Hematopoietic multipotent progenitor cell (in vitro differentiated cells): ENCODE measurements at regions not wholly inside any gene's neighbourhood (a gene's known extent, or its start where the extent isn't known, plus 50 kb on each side); places are given as distances from the start of the nearest gene placed in this dataset.
A peak's percentile ranks its signal among the peaks of the same experiment; 100 is the strongest.
"Not testable (repeated sequence)": the region's sequence is repeated elsewhere in the genome, so short reads cannot be mapped to it uniquely, and the experiment has no call there.

Source experiments
- DNase-seq, 3 donors: peaks; one replicate each; pipeline ENCODE4 v3.0.0-alpha.2; 2011 to 2015; ENCODE audit warnings: low read depth in 2 of 3, low spot score in 2 of 3

GRCh38 chr14:25444381-25444780, 394.4 kb upstream of the STXBP6 start:
- no peak for DNase-seq

- not testable (repeated sequence) for DNase-seq
Measured at GRCh38 chr14:25440382-25440781, 390.4 kb upstream of the STXBP6 start.

DNA sequence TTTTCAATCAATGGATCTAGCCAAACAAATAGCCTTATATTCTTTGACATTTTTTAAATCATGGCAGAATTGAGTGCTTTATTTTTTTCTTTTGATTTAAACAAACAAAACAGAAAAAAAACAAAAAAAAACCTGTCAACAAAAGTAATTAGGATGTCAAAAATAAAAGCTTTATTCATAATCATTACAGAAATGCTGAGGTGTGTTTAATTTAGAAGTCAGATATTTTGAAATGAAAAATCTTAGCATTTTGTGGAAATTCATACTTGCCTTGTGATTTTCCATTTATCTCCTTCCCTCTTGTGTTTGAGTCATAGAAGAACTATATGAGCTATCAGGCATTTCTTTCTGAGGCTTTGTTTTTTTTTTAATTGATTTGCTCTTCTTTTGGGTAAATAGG, 387.0 kb upstream of the STXBP6 start:
- no peak for DNase-seq

- DNase-seq: no peak
Measured at GRCh38 chr14:25436288-25436875, 386.4 kb upstream of the STXBP6 start.

GRCh38 chr14:25431211-25432076, 381.5 kb upstream of the STXBP6 start:
- DNase-seq: peak in 2 of 3 donors; percentile 22 to 46

GRCh38 chr14:25430808-25431207, 380.9 kb upstream of the STXBP6 start:
- DNase-seq: no peak

GRCh38 chr14:25412998-25413397, 363.1 kb upstream of the STXBP6 start:
- DNase-seq: no peak

DNA sequence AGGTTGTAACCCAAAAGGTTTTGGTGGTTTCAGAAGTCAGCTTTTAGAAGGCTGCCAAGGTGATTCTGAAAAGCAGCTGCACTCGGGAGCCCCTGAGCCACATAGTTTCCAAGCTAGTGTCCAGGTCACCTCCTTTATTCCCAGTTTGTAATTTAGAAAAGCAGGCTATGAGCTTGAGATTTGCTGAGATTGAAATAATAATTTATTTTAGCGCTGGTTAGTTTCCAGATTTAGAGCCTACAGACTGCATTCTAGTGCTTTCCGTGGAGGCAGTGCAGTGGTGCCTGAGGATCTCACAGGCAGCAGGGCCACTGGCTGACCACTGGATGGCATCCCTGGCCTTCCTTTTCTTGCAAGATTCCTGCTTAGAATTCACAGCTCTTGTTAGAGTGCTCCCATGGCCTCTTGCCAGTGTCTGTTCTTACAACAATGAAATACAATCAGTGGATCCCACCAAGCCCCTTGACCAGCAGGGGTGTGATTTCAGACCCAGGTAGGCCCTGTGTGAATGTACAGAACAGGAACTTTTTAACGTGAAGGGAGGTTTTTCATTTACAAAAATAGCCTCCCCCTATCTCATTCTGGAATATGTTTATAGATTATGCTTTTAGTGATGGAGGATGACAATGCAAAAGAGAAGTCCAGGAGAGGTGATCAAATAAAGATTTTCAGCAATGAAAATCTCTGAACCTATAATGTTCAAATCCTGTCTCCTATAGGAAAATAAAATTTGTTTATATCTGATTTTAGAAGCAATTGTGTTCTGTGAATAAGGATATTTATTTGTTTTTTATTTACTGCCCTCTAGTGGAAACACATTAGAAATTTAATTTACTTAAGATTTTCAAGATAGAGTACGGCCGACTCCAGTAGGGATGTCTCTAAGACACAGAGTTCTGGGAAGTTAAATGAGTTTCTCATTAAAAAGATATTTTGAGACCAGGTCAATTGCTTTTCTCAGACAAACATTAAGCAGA, 362.1 kb upstream of the STXBP6 start:
- DNase-seq: no peak

DNA sequence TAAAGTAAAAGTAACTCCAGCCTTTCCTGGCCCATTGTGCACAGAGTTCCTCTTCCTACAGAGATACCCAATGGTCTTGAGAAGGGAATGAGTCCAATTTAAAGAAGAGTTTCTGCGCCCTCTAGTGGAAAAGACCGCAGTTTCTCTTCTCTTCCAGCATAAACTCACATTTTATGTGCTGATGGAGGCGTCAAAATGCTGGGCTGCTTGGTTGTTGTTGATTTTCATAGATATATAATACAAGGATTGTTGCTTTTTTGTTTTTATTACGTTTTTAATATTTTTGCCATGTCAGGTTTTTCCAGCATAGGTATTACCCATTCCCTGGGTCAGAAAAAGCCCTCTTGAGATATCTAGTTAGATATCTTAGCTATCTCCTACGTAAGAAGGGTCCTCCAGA, 356.9 kb upstream of the STXBP6 start:
- DNase-seq: peak in 2 of 3 donors; percentile 49 to 74

GRCh38 chr14:25400607-25401206, 350.8 kb upstream of the STXBP6 start:
- DNase-seq: peak in 2 of 3 donors; percentile 35 to 62

DNA sequence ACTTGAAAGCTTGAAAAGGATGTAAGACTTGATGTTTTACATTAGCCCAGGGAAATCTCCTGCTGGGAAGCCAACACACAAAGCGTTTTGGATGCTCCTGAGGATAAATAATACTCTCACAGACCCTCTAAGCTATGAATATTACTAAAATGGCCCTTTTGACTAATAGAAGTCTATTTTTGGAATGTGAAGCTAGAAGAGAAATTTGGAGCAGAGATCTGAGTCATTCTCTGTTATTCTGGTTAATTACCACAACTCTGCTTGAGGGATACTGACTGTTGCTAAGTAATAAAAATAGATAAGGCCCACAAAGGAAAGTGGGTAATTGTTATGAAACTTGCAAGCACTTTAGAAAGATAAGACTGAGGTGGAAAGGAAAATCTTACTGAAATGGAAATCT, 346.2 kb upstream of the STXBP6 start:
- peak in 2 of 3 donors; percentile 24 to 74 for DNase-seq

DNA sequence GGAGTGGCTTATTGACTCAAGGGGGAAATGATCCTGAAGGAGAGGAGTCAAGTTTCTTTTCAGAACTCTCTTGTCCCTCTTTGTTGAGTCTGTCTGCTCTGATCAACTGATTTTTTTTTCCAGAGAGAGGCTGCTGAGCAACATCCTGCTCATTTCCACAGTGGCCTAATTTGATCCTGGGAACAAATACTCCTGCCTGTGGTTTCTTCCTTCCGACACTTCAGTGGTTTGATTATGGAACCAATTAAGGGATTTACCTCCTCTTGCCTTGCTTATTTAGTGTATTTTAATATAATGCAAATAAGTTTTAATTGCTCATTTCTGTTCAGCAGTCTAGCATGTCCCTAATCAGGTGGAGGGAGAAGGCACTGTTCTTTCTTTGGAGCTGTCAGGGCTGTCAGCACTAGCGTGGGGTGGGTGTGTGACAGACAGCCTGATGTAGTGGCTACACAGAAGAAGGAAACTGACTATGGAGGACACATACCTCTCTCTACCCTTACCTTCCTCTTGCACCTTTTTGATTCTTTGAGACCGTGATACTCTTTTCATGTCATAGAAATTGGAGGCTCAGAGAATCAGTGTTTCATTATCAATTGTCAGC, 344.9 kb upstream of the STXBP6 start:
- no peak for DNase-seq

DNA sequence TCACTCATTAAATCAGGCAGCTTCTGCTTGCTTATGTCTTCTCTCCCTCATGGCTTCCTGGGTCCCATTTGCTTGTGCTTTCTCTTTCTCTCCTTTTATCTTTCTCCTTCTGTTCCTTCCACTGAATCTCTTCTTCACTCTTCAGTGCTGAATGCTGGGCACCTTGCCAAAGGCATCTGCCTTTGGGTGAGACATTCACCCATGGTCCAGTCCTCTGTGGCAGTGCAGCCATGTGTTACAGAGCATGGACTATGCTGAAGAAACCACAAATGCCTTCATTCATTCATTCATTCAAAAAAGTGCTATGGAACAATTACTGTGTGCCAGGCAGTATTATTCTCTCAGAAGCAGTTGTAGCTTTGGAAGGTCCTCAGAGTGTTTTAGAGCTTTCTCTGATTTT, 344.4 kb upstream of the STXBP6 start:
- DNase-seq: no peak

DNA sequence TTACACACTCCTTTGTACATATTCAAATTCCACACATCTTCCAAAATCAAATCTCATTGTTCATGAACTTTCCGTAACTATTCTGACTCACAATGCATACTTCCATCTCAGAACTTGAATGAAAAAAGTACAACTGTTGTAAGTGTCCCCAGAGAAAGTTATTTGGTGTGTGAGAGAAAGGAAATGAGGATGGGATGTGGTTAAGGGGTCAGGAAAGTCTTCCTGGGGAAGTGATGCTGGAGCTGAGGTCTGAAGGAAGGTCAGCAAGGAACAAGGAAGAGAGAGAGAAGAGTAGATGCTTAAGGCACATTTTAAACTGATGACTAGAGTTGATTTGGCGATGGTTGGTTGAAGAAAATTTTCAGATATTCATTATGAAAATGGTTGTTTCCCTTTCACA, 340.0 kb upstream of the STXBP6 start:
- DNase-seq: no peak

- DNase-seq: peak in 2 of 3 donors; percentile 45 to 72
Measured at GRCh38 chr14:25381498-25381897, 331.6 kb upstream of the STXBP6 start.

- no peak for DNase-seq
Measured at GRCh38 chr14:25375639-25376038, 325.7 kb upstream of the STXBP6 start.

DNA sequence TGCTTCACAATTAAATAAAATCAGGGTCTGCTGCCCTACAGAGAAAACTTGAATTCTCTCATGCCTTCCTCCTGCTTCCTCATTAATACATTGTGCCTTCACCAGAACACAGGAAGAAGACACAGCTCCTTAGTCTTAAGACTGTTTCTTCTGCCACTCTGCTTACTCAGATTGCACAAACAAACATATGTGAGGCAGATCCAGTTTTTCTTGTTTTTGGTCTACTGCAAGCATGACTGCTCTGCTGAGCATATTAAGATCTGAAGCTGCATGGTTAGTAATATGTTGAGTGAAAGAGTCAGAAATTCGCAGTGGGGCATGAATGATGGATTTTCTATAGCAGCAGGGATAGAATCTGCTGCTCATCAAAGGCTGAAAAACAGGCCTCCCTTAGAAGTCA, 321.1 kb upstream of the STXBP6 start:
- DNase-seq: no peak

- DNase-seq: not testable (repeated sequence)
Measured at GRCh38 chr14:25370057-25370456, 320.1 kb upstream of the STXBP6 start.

DNA sequence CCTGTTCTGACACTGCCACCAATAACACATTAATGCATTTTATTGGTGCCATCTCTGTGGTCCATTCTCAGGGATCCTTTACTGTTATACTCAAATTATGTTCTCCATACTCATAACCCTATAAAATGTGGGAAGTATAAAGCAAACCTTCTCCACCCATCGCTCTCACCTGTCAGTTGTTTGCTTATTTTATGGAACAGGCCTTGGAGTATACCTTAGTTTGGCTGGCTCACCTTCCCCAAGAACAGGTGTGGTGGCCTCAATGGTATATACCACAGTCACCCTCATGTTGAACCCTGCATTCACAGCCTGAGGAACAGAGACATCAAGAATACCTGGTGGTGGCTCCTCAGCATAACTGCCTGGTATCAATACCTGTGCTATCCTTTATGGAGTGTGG, 308.4 kb upstream of the STXBP6 start:
- no peak for DNase-seq

DNA sequence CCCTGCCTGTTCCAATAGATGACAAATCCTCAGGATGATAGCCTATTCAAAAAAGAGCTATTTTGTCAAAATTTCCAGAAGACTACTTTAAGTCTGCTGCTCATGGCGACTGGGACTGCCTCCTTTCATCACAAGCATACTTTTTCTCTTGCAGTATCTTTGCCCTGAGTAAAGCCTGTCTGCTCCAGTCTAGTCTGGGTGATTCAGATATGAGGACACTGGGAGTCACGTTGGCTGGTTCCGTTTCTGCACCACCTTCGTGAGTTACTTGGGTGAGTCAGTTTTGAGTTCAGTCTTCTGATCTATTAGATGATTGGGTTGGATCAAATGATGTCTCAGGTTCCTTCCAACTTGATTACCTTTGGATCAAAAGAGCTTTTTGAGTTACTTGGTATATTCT, 301.3 kb upstream of the STXBP6 start:
- no peak for DNase-seq
